Nephron progenitor cell (in vitro differentiated cells): ENCODE measurements at regions not wholly inside any gene's neighbourhood (a gene's known extent, or its start where the extent isn't known, plus 50 kb on each side); places are given as distances from the start of the nearest gene placed in this dataset.

Source experiments
- DNase-seq: peaks from one replicate; pipeline ENCODE4 v3.0.0; 2021
- H3K27ac Mint-ChIP-seq: 2 replicates; pipeline ENCODE4 v1.8.0; 2021; ENCODE audit warnings: mild to moderate bottlenecking, moderate library complexity, mixed read lengths
- H3K27me3 Mint-ChIP-seq: 2 replicates; pipeline ENCODE4 v1.8.0; 2021; ENCODE audit warnings: mild to moderate bottlenecking, low read depth, mixed read lengths; ENCODE audit not compliant: poor library complexity
- H3K36me3 Mint-ChIP-seq: 2 replicates; pipeline ENCODE4 v1.8.0; 2021; ENCODE audit warnings: low read depth, mixed read lengths
- H3K4me1 Mint-ChIP-seq: 2 replicates; pipeline ENCODE4 v1.8.0; 2021; ENCODE audit warnings: mixed read lengths
- H3K4me3 Mint-ChIP-seq: 2 replicates; pipeline ENCODE4 v1.8.0; 2021; ENCODE audit warnings: mild to moderate bottlenecking, moderate library complexity, mixed read lengths
- H3K9me3 Mint-ChIP-seq: 2 replicates; pipeline ENCODE4 v1.8.0; 2021; ENCODE audit warnings: mild to moderate bottlenecking, moderate library complexity, mixed read lengths
- TF ChIP-seq, protein P1 (sequence below): fragments of 200-600 bp; sonication (generic); IDR thresholded peaks from 2 replicates; pipeline ENCODE4 v1.5.0; 2021; ENCODE audit warnings: antibody characterized with exemption

DNA sequence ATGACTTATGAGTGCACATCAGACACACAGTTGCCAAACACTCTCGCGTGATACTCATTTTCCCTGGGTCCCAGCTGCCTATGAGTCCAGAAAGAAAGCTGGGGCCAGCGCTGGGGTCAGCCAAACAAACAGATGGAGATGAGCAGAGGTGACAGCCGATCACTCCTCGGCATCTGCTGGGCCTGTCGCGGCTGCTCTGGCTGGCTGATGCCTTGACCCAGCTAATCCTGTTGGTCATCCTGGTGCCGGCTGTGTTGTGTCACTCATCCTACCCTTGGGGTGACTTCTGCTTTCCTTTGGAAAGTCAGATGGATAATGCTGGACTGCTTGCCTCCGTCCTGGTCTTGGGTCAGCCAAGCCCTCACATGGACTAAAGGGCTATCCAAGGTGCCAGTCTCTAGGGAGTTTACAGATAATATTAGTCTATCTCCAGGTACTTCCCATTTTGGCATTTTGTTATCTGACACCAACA lies 105.3 kb upstream of the PDZRN3 start:
- Mint-ChIP-seq H3K27ac (peak overlapping the region; percentile 68), H3K36me3 (no peaks in the 10 kb centered on the region), H3K4me1 (peaks cover 55% of the 10 kb centered on the region), H3K27me3 (no peaks in the 10 kb centered on the region), H3K9me3 (no peaks in the 10 kb centered on the region), H3K4me3 (no peak overlapping the region)
- TF ChIP-seq, protein P1, sequence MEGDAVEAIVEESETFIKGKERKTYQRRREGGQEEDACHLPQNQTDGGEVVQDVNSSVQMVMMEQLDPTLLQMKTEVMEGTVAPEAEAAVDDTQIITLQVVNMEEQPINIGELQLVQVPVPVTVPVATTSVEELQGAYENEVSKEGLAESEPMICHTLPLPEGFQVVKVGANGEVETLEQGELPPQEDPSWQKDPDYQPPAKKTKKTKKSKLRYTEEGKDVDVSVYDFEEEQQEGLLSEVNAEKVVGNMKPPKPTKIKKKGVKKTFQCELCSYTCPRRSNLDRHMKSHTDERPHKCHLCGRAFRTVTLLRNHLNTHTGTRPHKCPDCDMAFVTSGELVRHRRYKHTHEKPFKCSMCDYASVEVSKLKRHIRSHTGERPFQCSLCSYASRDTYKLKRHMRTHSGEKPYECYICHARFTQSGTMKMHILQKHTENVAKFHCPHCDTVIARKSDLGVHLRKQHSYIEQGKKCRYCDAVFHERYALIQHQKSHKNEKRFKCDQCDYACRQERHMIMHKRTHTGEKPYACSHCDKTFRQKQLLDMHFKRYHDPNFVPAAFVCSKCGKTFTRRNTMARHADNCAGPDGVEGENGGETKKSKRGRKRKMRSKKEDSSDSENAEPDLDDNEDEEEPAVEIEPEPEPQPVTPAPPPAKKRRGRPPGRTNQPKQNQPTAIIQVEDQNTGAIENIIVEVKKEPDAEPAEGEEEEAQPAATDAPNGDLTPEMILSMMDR, result no peak
- peak; percentile 42 for DNase-seq

DNA sequence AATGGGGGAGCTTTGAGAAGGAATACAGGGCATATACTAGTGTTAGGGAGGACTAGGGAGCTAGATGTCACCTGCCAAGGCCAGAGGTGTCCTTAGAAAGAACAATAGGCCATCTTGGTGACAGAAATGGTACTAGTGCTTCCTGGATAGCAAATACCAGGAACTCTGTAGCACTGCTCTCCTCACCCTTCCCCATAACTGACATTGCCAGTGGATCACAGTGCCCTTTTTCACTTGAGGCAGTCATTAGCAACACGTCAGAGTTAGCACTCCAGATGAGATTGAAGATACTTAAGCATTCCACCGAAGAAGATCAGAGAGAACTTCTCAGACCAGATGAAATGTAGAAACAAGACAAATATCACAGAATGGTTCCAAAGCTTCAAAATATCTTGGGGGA lies 103.1 kb upstream of the PDZRN3 start:
- H3K9me3 Mint-ChIP-seq, result no peaks in the 10 kb centered on the region
- TF ChIP-seq, protein P1, result no peak
- H3K27me3 Mint-ChIP-seq, result peaks cover under 1% of the 10 kb centered on the region
- no peak for DNase-seq
- H3K27ac Mint-ChIP-seq, result no peak overlapping the region
- peaks cover 40% of the 10 kb centered on the region for H3K4me1 Mint-ChIP-seq
- H3K4me3 Mint-ChIP-seq, result no peak overlapping the region
- no peaks in the 10 kb centered on the region for H3K36me3 Mint-ChIP-seq

DNA sequence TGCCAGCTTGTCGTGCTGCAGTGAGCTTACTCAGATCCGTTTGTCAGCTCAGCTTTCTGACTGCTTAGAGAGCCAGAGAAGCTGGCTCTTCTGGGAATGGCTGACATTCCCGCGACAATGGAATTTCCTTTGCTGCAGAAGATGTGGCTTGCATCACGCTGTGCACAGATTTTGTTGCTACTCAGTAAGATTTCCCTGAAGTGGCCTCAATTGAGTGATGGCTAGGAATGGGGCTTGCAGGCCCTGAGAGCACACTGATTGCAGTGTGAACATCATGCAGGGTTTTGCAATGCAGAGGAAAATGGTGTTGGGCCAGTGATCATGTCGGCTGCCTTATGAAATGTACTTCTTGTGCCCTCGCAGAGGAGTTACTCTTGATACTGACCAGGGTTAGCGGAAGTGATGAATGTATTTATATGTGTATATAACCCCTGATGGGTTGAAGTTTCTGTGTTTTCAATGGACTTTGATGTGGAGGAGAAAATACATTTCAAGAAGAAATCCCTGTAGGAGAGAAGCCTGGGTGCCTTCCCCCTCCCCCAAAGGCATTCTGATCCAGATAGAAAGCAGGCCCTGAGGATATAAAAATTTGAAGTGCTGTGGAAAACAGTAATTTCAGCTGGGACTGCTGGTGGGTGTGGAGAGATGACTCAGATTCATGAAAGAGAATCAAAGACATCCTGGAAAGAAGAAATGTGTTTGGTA lies 102.5 kb upstream of the PDZRN3 start:
- DNase-seq, result peak; percentile 8
- H3K4me1 Mint-ChIP-seq, result peaks cover 40% of the 10 kb centered on the region
- H3K36me3 Mint-ChIP-seq, result no peaks in the 10 kb centered on the region
- TF ChIP-seq, protein P1, result no peak
- H3K4me3 Mint-ChIP-seq, result peak overlapping the region; percentile 9
- H3K9me3 Mint-ChIP-seq, result peaks cover 6% of the 10 kb centered on the region
- peaks cover 4% of the 10 kb centered on the region for H3K27me3 Mint-ChIP-seq
- H3K27ac Mint-ChIP-seq, result peak overlapping the region; percentile 16

DNA sequence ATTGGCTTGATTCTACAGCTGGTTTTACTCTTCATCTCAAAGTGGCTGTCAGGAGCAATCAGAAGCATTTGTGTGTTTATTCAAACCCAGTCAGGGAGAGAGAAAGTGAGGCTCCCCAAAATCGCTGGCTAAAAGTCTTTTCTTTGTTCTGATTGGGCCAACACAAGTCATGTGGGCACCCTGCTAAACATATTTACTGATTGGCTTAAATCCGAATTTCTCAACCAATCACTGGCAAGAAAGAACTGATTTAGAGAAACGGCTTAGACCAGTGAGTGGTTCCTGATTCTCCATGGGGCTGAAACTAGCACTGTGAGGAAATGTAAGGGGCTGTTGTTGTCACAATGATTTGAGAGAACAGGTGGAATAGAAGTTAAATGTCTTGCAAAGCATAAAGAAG lies 98.9 kb upstream of the PDZRN3 start:
- Mint-ChIP-seq H3K27me3 (peaks cover 6% of the 10 kb centered on the region), H3K4me1 (peaks cover 39% of the 10 kb centered on the region), H3K9me3 (peaks cover 8% of the 10 kb centered on the region), H3K27ac (no peak overlapping the region), H3K36me3 (no peaks in the 10 kb centered on the region), H3K4me3 (no peak overlapping the region)
- TF ChIP-seq, protein P1, result no peak
- DNase-seq, result no peak

DNA sequence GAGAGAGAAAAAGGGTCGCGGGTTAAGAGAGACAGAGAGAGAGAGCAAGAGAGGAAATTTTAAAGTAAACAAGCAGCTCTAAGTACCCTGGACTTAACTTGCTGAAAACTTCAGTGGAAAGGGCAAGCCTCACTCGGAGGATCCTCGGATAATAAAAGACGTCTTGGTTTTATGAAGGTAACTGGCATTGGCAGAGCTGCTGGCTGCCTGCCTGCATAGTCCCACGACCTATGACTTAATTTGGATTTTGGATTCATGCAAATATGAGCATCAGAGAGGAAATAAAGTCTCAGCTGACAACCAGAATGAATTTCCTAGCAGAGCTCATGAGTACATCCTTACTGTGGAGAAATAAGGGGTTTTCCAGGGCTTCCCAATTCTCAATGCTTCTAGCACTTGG lies 95.1 kb upstream of the PDZRN3 start:
- H3K4me1 Mint-ChIP-seq, result peaks cover 16% of the 10 kb centered on the region
- TF ChIP-seq, protein P1, result no peak
- H3K4me3 Mint-ChIP-seq, result no peak overlapping the region
- H3K36me3 Mint-ChIP-seq, result no peaks in the 10 kb centered on the region
- peaks cover 8% of the 10 kb centered on the region for H3K9me3 Mint-ChIP-seq
- peaks cover 6% of the 10 kb centered on the region for H3K27me3 Mint-ChIP-seq
- no peak for DNase-seq
- H3K27ac Mint-ChIP-seq, result peak overlapping the region; percentile 86

DNA sequence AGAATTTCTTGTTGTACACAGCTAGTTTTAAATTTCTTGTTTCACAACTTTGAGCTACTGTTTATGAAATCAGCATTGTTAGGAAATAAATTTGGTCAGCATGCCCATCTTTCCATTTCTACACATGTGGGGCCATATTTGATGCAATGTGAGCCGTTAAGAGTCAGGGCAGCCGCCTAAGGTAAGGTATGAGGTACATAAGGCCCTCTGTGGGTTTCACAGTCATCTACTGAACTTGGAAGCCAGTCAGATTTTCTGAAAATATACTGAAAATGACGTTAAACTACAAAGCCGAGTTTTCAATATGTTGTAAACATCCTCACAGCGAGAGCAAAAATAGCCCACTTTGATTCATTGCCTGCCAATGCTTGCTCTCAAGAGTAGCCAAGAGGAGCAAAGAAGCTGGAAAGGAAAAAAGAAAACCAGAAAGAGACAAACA lies 94.7 kb upstream of the PDZRN3 start:
- Mint-ChIP-seq H3K27ac (peak overlapping the region; percentile 86), H3K27me3 (peaks cover 6% of the 10 kb centered on the region), H3K36me3 (no peaks in the 10 kb centered on the region), H3K4me1 (peaks cover 16% of the 10 kb centered on the region), H3K4me3 (no peak overlapping the region), H3K9me3 (peaks cover 12% of the 10 kb centered on the region)
- no peak for DNase-seq
- TF ChIP-seq, protein P1, result no peak
